Parathyroid adenoma (tissue), 2 donors: ENCODE measurements at regions not wholly inside any gene's neighbourhood (a gene's known extent, or its start where the extent isn't known, plus 50 kb on each side); places are given as distances from the start of the nearest gene placed in this dataset.
"Not testable (repeated sequence)": the region's sequence is repeated elsewhere in the genome, so short reads cannot be mapped to it uniquely, and the experiment has no call there.

ENCODE experiments used
- H2AFZ ChIP-seq: fragments of 300-600 bp; sonication (generic); one replicate; pipeline ENCODE4 v1.7.0; 2017; ENCODE audit warnings: antibody characterized with exemption, mild to moderate bottlenecking
- H3K27ac ChIP-seq: fragments of 300-600 bp; sonication (generic); one replicate; pipeline ENCODE4 v1.7.0; 2017
- H3K27me3 ChIP-seq: fragments of 300-600 bp; sonication (generic); one replicate; pipeline ENCODE4 v1.7.0; 2017; ENCODE audit warnings: low read length; ENCODE audit not compliant: control insufficient read depth, insufficient read depth
- H3K36me3 ChIP-seq: fragments of 300-600 bp; sonication (generic); one replicate; pipeline ENCODE4 v1.7.0; 2017; ENCODE audit warnings: low read length; ENCODE audit not compliant: control insufficient read depth, insufficient read depth
- H3K4me1 ChIP-seq: fragments of 300-600 bp; sonication (generic); one replicate; pipeline ENCODE4 v1.7.0; 2017; ENCODE audit warnings: control low read depth
- H3K4me2 ChIP-seq: fragments of 300-600 bp; sonication (generic); one replicate; pipeline ENCODE4 v1.7.0; 2017; ENCODE audit warnings: low read length
- H3K4me3 ChIP-seq: fragments of 300-600 bp; sonication (generic); one replicate; pipeline ENCODE4 v1.7.0; 2017; ENCODE audit warnings: low read depth, low read length
- H3K79me2 ChIP-seq: fragments of 300-600 bp; sonication (generic); one replicate; pipeline ENCODE4 v1.7.0; 2017; ENCODE audit warnings: control low read depth
- H3K9ac ChIP-seq: fragments of 300-600 bp; sonication (generic); one replicate; pipeline ENCODE4 v1.7.0; 2017; ENCODE audit warnings: mild to moderate bottlenecking
- H3K9me3 ChIP-seq: fragments of 300-600 bp; sonication (generic); one replicate; pipeline ENCODE4 v1.7.0; 2017; ENCODE audit warnings: low read length; ENCODE audit not compliant: control insufficient read depth
- CTCF ChIP-seq: fragments of 300-600 bp; sonication (generic); IDR thresholded peaks from one replicate; pipeline ENCODE4 v1.7.0; 2017; ENCODE audit warnings: antibody characterized with exemption, mild to moderate bottlenecking
- donor health status: primary hyperparathyroidism.

GRCh38 chr9:13911473-13911872 lies 402.5 kb downstream of the NFIB start:
- TF ChIP-seq CTCF = no peak
- no peak overlapping the region for H3K27ac ChIP-seq
- no peak overlapping the region for H3K4me2 ChIP-seq
- no peaks in the 10 kb centered on the region for H3K27me3 ChIP-seq
- no peaks in the 10 kb centered on the region for H3K9me3 ChIP-seq
- H3K79me2 ChIP-seq = no peaks in the 10 kb centered on the region
- no peaks in the 10 kb centered on the region for H3K36me3 ChIP-seq
- H3K4me1 ChIP-seq = no peaks in the 10 kb centered on the region
- H2AFZ ChIP-seq = no peak overlapping the region
- H3K9ac ChIP-seq = no peak overlapping the region
- no peak overlapping the region for H3K4me3 ChIP-seq

- not testable (repeated sequence) for H3K9me3 ChIP-seq, H3K27me3 ChIP-seq, H3K9ac ChIP-seq, H3K4me2 ChIP-seq, H2AFZ ChIP-seq, H3K36me3 ChIP-seq, H3K79me2 ChIP-seq, H3K4me3 ChIP-seq, H3K27ac ChIP-seq, H3K4me1 ChIP-seq
Observed at GRCh38 chr9:13907842-13908241, 406.1 kb downstream of the NFIB start.

GRCh38 chr9:13904746-13905145 lies 409.2 kb downstream of the NFIB start:
- Histone ChIP-seq H3K4me3 (no peak overlapping the region), H3K27me3 (no peaks in the 10 kb centered on the region), H3K4me2 (no peak overlapping the region), H3K9ac (no peak overlapping the region), H3K4me1 (no peaks in the 10 kb centered on the region), H3K9me3 (peaks cover 4% of the 10 kb centered on the region), H2AFZ (no peak overlapping the region), H3K36me3 (no peaks in the 10 kb centered on the region), H3K27ac (no peak overlapping the region), H3K79me2 (no peaks in the 10 kb centered on the region)
- no peak for TF ChIP-seq CTCF

GRCh38 chr9:13904311-13904710 lies 409.6 kb downstream of the NFIB start:
- H3K27ac ChIP-seq = no peak overlapping the region
- no peaks in the 10 kb centered on the region for H3K4me1 ChIP-seq
- TF ChIP-seq CTCF = no peak
- no peak overlapping the region for H3K9ac ChIP-seq
- no peaks in the 10 kb centered on the region for H3K27me3 ChIP-seq
- H3K4me2 ChIP-seq = no peak overlapping the region
- H3K79me2 ChIP-seq = no peaks in the 10 kb centered on the region
- H3K4me3 ChIP-seq = no peak overlapping the region
- peaks cover 4% of the 10 kb centered on the region for H3K9me3 ChIP-seq
- no peak overlapping the region for H2AFZ ChIP-seq
- H3K36me3 ChIP-seq = no peaks in the 10 kb centered on the region

GRCh38 chr9:13902286-13903066 lies 411.5 kb downstream of the NFIB start:
- Histone ChIP-seq H3K79me2 (no peaks in the 10 kb centered on the region), H2AFZ (no peak overlapping the region), H3K9me3 (peaks cover 4% of the 10 kb centered on the region), H3K4me1 (no peaks in the 10 kb centered on the region), H3K4me2 (no peak overlapping the region), H3K9ac (no peak overlapping the region), H3K27ac (no peak overlapping the region), H3K27me3 (no peaks in the 10 kb centered on the region), H3K36me3 (no peaks in the 10 kb centered on the region), H3K4me3 (no peak overlapping the region)
- TF ChIP-seq CTCF = no peak
